IPS-18a (cell line): ENCODE measurements at regions not wholly inside any gene's neighbourhood (a gene's known extent, or its start where the extent isn't known, plus 50 kb on each side); places are given as distances from the start of the nearest gene placed in this dataset.
"Not testable (repeated sequence)": the region's sequence is repeated elsewhere in the genome, so short reads cannot be mapped to it uniquely, and the experiment has no call there.

Experiments used
- H3K27ac ChIP-seq: one replicate; pipeline ENCODE4 v1.5.1; 2013; ENCODE audit warnings: low read length
- H3K27me3 ChIP-seq: one replicate; pipeline ENCODE4 v1.6.1; 2013; ENCODE audit warnings: mild to moderate bottlenecking, low read length; ENCODE audit not compliant: control insufficient read depth, insufficient read depth
- H3K36me3 ChIP-seq: one replicate; pipeline ENCODE4 v1.6.1; 2013; ENCODE audit warnings: low read depth, low read length; ENCODE audit not compliant: control insufficient read depth
- H3K4me1 ChIP-seq: one replicate; pipeline ENCODE4 v1.6.1; 2013; ENCODE audit warnings: low read depth, low read length; ENCODE audit not compliant: control insufficient read depth
- H3K4me3 ChIP-seq: one replicate; pipeline ENCODE4 v1.5.1; 2013; ENCODE audit warnings: low read length
- H3K9ac ChIP-seq: one replicate; pipeline ENCODE4 v1.6.1; 2013; ENCODE audit warnings: mild to moderate bottlenecking, low read length, moderate library complexity
- H3K9me3 ChIP-seq: one replicate; pipeline ENCODE4 v1.6.1; 2013; ENCODE audit warnings: low read depth, low read length; ENCODE audit not compliant: control insufficient read depth

GRCh38 chr7:152499969-152500368 is 64.2 kb upstream of the KMT2C start:
- H3K4me3 ChIP-seq, H3K9me3 ChIP-seq, H3K9ac ChIP-seq, H3K4me1 ChIP-seq, H3K36me3 ChIP-seq, H3K27me3 ChIP-seq, H3K27ac ChIP-seq: not testable (repeated sequence)

- Histone ChIP-seq H3K27me3 (no peaks in the 10 kb centered on the region), H3K36me3 (no peaks in the 10 kb centered on the region), H3K4me3 (no peak overlapping the region), H3K9me3 (no peaks in the 10 kb centered on the region), H3K9ac (no peak overlapping the region), H3K4me1 (no peaks in the 10 kb centered on the region), H3K27ac (no peak overlapping the region)
Measured at GRCh38 chr7:152495867-152496266, 60.1 kb upstream of the KMT2C start.

- H3K27me3 ChIP-seq, result no peaks in the 10 kb centered on the region
Measured at GRCh38 chr7:152492952-152493351, 57.1 kb upstream of the KMT2C start.

GRCh38 chr7:152489044-152489443 is 53.2 kb upstream of the KMT2C start:
- Histone ChIP-seq H3K4me1 (no peaks in the 10 kb centered on the region), H3K4me3 (no peak overlapping the region), H3K9ac (no peak overlapping the region), H3K27me3 (no peaks in the 10 kb centered on the region), H3K9me3 (no peaks in the 10 kb centered on the region), H3K36me3 (no peaks in the 10 kb centered on the region), H3K27ac (no peak overlapping the region)

More at GRCh38 chr7:152492952-152493351, 57.1 kb upstream of the KMT2C start:
- H3K9ac ChIP-seq, result no peak overlapping the region
- H3K36me3 ChIP-seq, result no peaks in the 10 kb centered on the region
- no peaks in the 10 kb centered on the region for H3K4me1 ChIP-seq
- H3K9me3 ChIP-seq, result no peaks in the 10 kb centered on the region
- no peak overlapping the region for H3K27ac ChIP-seq
- H3K4me3 ChIP-seq, result no peak overlapping the region

- Histone ChIP-seq H3K27ac (no peak overlapping the region), H3K4me3 (no peak overlapping the region), H3K27me3 (no peaks in the 10 kb centered on the region), H3K9me3 (no peaks in the 10 kb centered on the region), H3K36me3 (no peaks in the 10 kb centered on the region), H3K4me1 (no peaks in the 10 kb centered on the region), H3K9ac (no peak overlapping the region)
Measured at GRCh38 chr7:152486968-152487367, 51.2 kb upstream of the KMT2C start.

- no peaks in the 10 kb centered on the region for H3K9me3 ChIP-seq
- H3K9ac ChIP-seq, result no peak overlapping the region
- no peaks in the 10 kb centered on the region for H3K36me3 ChIP-seq
- H3K27me3 ChIP-seq, result no peaks in the 10 kb centered on the region
- H3K4me1 ChIP-seq, result no peaks in the 10 kb centered on the region
- no peak overlapping the region for H3K4me3 ChIP-seq
- no peak overlapping the region for H3K27ac ChIP-seq
Measured at GRCh38 chr7:152485826-152486225, 50.0 kb upstream of the KMT2C start.
